ENCODE measurements at regions not wholly inside any gene's neighbourhood (a gene's known extent, or its start where the extent isn't known, plus 50 kb on each side); places are given as distances from the start of the nearest gene placed in this dataset.

DNA sequence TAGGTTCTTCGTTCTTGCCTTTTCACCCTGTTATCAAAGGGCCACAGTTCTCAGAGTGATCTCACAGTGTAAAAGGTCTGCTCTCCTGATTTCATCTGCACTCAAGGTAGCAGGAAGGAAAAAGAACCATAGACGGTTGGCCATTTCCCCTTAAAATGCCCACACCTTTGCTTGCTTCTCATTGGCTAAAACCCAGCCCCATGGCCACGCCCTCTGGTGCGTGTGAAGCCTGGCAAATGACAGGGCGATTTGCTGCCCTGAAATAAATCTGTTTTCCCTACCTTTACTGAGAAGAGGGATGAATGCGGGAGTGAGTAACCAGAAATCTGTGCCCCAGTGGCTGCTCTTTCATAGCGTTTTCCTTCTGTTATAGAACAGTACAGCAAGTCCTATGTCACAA lies 269.3 kb downstream of the POU4F1 start:
- no peak for DNase-seq (ENCODE audit: low spot score)

- no peak for DNase-seq (ENCODE audit: low spot score)
Observed at GRCh38 chr13:78326633-78327032, 276.7 kb downstream of the POU4F1 start.

GRCh38 chr13:78325585-78325984 lies 277.8 kb downstream of the POU4F1 start:
- DNase-seq (ENCODE audit: low spot score), result no peak

DNA sequence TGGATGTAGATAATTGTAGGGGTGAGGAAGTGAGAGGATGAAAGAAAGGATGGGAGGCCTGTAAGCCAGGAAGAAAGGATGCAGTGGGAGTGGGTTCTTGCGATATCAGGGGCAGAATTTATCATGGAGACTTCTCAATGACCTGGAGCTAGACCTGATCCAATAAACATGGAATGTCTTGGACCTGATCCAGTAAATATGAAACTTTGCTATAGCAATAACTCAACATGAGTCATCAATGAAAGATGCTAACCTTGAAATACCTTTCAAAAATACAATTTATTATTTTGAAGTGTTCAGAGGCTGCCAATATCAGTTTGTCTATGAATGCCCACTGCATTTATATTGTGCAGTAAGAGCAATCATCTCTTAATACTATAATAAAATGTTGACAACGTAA lies 279.5 kb downstream of the POU4F1 start:
- DNase-seq (ENCODE audit: low spot score), result no peak

GRCh38 chr13:78323040-78323439 lies 280.3 kb downstream of the POU4F1 start:
- DNase-seq (ENCODE audit: low spot score), result no peak

DNA sequence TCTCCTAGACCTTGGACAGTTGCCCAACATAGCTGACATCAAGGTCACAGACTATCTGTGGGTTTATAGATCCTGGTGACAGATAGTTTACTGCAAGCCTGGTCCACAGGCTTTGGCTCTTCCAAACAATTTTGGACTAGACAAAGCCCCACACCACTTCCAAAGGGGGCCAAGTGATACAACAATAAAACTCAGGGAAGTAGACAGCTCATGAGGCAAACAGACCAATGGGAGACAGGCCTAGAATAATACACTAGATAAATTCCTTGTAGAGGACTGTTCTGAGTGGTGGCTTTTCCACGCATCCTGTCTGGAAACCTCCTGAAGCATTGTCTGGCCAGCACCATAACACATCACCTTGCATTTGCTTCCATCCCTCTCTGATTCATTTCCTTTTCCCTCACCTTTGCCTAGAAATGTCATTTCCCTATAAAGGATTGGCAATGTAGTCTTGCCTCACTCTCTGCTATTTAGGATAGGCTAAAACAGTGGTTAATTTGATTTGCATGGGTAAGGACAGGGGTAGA lies 284.2 kb downstream of the POU4F1 start:
- no peak for DNase-seq (ENCODE audit: low spot score)

GRCh38 chr13:78317030-78317429 lies 286.3 kb downstream of the POU4F1 start:
- DNase-seq (ENCODE audit: low spot score), result peak; percentile 12

- no peak for DNase-seq (ENCODE audit: low spot score)
Observed at GRCh38 chr13:78309497-78310180, 293.7 kb downstream of the POU4F1 start.

DNA sequence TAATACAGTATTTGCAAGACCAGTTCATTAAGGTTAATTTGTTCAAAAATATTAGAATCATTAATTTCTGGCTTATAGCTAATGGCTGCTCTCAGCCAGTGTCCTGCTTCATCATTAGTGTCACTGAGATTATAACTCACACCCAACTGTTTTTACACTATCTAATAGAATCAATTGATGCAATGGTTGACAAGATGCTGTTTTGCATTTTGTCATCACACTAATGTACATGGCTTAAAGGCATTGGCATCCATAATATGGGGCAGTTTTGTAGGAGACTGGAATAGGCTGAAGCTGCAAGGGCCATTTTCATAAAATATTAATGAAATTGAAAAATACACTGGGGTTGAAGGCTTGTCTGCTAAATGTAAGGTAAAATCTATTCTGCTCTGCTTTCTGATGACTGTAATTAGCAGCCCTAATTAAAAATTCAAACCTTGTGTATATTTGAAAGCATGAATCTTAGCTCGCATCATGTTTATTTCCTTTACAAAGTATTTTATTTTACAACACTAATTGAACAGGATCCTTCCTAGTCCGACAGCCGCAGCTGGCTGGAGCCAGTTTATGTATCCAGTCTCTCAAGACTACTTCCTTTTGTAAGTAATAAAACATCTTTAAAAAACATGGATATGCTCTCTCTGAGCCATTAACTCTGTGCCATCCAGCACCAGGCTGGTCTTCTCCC lies 296.7 kb downstream of the POU4F1 start:
- no peak for DNase-seq (ENCODE audit: low spot score)

- no peak for DNase-seq (ENCODE audit: low spot score)
Observed at GRCh38 chr13:78305171-78305570, 298.2 kb downstream of the POU4F1 start.

GRCh38 chr13:78299832-78300623 lies 303.3 kb downstream of the POU4F1 start:
- DNase-seq (ENCODE audit: low spot score), result no peak

GRCh38 chr13:78298657-78299056 lies 304.7 kb downstream of the POU4F1 start:
- DNase-seq (ENCODE audit: low spot score), result no peak

DNA sequence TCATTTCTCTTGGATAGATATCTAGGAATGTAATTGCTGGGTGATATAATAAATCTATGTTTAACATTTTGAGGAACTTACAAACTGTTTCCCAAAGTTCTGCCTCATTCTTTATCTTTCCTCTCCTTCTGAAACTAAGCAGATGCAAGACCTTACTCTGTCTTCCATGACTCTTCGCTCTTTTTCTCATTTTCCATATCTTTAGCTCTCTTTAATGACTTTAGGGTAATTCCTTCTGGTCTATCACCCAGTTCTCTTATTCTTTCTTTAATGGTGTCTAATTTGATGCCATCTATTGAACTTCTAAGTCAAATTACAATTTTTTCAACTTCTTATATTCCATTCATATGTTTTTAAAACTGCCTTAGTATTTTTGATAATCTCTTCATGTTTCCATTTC lies 316.6 kb downstream of the POU4F1 start:
- no peak for DNase-seq (ENCODE audit: low spot score)

DNA sequence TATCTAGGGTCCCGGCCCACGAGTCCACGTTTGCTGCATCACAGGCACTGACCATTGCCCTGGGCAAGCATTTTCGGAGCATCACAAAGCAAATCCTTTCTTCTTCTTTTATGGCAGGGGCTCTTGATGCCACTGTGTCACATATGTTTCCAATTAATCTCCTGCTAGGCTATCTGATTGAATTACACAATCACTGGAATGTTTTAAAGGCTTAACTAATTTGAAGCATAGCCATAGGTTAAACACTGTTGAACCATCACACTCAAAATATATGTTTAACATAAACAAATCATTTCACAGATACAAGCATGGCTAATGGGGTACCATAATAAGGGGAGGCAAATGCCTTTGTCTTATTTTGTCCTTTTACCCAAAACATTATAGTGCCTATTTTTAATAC lies 338.3 kb downstream of the POU4F1 start:
- no peak for DNase-seq (ENCODE audit: low spot score)

GRCh38 chr13:78258304-78258703 lies 339.7 kb upstream of the EDNRB start:
- no peak for DNase-seq (ENCODE audit: low spot score)

- no peak for DNase-seq (ENCODE audit: low spot score)
Observed at GRCh38 chr13:78256484-78256883, 337.9 kb upstream of the EDNRB start.

DNA sequence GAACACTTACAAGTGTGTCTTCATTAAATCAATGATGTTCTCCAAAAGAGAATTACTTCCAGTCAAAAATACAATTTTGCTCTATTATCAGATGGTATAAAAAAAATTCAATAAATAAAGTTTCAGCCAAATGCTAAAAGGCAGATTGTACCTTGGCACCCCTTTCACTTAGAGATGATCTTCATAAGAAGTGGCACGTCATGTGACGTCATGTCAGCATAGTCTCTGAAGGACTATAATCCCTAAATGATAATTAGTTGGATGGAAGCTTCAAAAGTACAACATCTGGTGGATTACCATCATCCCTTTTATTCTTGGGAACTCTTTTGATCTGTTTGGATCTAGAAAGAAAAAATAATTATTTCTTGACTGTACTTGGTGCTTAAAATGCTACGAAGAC lies 335.5 kb upstream of the EDNRB start:
- DNase-seq (ENCODE audit: low spot score), result no peak

DNA sequence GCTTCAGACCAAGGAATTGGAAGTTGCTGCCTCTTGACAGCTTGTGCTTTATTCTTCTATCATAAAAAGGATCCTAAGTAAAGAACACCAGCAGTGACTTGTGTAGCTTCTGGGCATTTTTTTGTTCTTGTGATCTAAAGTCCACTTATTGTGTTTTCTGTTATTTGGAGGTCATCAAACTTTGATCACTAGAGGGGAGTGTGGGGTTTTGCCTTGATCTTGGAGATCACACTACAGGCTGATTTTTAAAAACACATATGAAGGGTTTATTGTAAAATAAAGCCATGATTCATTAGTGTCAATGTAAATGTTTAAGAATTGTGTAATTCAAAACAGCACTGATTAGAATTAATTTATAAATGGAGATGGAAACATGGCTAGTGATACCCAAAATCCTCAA lies 328.7 kb upstream of the EDNRB start:
- DNase-seq (ENCODE audit: low spot score), result peak; percentile 6

- peak; percentile 41 for DNase-seq (ENCODE audit: low spot score)
Observed at GRCh38 chr13:78241278-78241919, 322.8 kb upstream of the EDNRB start.

DNA sequence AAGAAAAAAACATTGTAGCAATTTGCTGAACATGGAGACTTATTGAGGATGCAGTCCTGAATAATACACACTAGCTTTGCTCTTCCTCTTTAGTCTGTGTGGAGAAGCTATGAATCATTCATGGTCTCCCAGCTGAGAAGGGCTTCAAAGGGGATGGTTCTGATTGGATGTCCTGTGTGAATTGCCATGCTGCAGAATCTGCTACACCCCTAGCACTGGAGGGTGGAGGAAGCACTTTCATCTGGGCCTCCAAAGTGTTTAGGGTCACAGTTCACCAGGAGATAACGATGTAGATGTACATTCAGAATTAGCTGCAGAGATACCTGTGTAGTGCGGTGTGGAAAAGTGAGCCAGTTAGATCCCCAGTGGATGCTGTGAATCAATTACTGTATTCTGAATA lies 321.1 kb upstream of the EDNRB start:
- peak; percentile 22 for DNase-seq (ENCODE audit: low spot score)

- no peak for DNase-seq (ENCODE audit: low spot score)
Observed at GRCh38 chr13:78238911-78239310, 320.3 kb upstream of the EDNRB start.

- DNase-seq (ENCODE audit: low spot score), result no peak
Observed at GRCh38 chr13:78228940-78229339, 310.3 kb upstream of the EDNRB start.

All from COLO829 (cell line).